Neural crest cell (in vitro differentiated cells): ENCODE measurements at regions not wholly inside any gene's neighbourhood (a gene's known extent, or its start where the extent isn't known, plus 50 kb on each side); places are given as distances from the start of the nearest gene placed in this dataset.

Source experiments
- DNase-seq: peaks from one replicate; pipeline ENCODE4 v3.0.0; 2021; ENCODE audit warnings: low read depth, mixed read lengths, low spot score
- H3K27ac Mint-ChIP-seq: one replicate; pipeline ENCODE4 v1.8.0; 2021; ENCODE audit warnings: mild to moderate bottlenecking, mixed read lengths; ENCODE audit not compliant: unreplicated experiment
- H3K27me3 Mint-ChIP-seq: 2 replicates; pipeline ENCODE4 v1.8.0; 2021; ENCODE audit warnings: low read depth, mild to moderate bottlenecking, mixed read lengths
- H3K36me3 Mint-ChIP-seq: 2 replicates; pipeline ENCODE4 v1.8.0; 2021; ENCODE audit warnings: low read depth, mild to moderate bottlenecking, mixed read lengths
- H3K4me1 Mint-ChIP-seq: 2 replicates; pipeline ENCODE4 v1.8.0; 2021; ENCODE audit warnings: mixed read lengths
- H3K4me3 Mint-ChIP-seq: one replicate; pipeline ENCODE4 v1.8.0; 2021; ENCODE audit warnings: mild to moderate bottlenecking, mixed read lengths
- H3K9me3 Mint-ChIP-seq: 2 replicates; pipeline ENCODE4 v1.8.0; 2021; ENCODE audit warnings: mixed read lengths
- TF ChIP-seq, protein P1 (sequence below): fragments of 200-600 bp; sonication (generic); conservative IDR thresholded peaks from 2 replicates; pipeline ENCODE4 v1.5.0; 2021; ENCODE audit warnings: antibody characterized with exemption, mild to moderate bottlenecking

GRCh38 chr11:110776081-110776480 lies 63.8 kb upstream of the ARHGAP20 start:
- peaks cover 14% of the 10 kb centered on the region for H3K9me3 Mint-ChIP-seq
- no peak overlapping the region for H3K27ac Mint-ChIP-seq
- DNase-seq = no peak
- H3K4me1 Mint-ChIP-seq = no peaks in the 10 kb centered on the region
- no peaks in the 10 kb centered on the region for H3K36me3 Mint-ChIP-seq
- no peak overlapping the region for H3K4me3 Mint-ChIP-seq
- peaks cover 4% of the 10 kb centered on the region for H3K27me3 Mint-ChIP-seq
- TF ChIP-seq, protein P1, sequence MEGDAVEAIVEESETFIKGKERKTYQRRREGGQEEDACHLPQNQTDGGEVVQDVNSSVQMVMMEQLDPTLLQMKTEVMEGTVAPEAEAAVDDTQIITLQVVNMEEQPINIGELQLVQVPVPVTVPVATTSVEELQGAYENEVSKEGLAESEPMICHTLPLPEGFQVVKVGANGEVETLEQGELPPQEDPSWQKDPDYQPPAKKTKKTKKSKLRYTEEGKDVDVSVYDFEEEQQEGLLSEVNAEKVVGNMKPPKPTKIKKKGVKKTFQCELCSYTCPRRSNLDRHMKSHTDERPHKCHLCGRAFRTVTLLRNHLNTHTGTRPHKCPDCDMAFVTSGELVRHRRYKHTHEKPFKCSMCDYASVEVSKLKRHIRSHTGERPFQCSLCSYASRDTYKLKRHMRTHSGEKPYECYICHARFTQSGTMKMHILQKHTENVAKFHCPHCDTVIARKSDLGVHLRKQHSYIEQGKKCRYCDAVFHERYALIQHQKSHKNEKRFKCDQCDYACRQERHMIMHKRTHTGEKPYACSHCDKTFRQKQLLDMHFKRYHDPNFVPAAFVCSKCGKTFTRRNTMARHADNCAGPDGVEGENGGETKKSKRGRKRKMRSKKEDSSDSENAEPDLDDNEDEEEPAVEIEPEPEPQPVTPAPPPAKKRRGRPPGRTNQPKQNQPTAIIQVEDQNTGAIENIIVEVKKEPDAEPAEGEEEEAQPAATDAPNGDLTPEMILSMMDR = no peak

- Mint-ChIP-seq H3K9me3 (peaks cover 14% of the 10 kb centered on the region), H3K27me3 (peaks cover 4% of the 10 kb centered on the region), H3K36me3 (no peaks in the 10 kb centered on the region), H3K4me1 (no peaks in the 10 kb centered on the region), H3K4me3 (no peak overlapping the region), H3K27ac (no peak overlapping the region)
- TF ChIP-seq, protein P1 = no peak
- no peak for DNase-seq
These were observed 62.1 kb upstream of the ARHGAP20 start for GRCh38 chr11:110774138-110775014.

DNA sequence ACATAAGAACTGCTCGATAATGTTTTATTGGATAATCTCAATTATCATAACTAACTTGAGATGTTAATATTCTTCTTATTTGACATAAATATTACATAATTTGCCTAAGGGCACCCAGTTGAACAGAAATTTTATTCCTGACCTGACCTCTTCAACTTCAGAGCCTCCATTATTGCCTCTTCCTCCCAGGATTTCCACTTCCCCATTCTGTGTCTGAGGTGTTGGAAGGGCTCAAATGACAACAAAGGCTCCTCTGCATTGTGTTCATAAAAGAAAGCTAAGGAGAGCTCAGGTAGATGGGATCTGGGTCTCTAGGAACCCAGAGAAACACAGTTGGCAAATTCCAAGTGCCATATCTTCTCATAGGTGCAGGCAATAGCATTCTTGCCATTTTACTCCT lies 61.2 kb upstream of the ARHGAP20 start:
- H3K27ac Mint-ChIP-seq = no peak overlapping the region
- H3K4me3 Mint-ChIP-seq = no peak overlapping the region
- H3K27me3 Mint-ChIP-seq = peaks cover 4% of the 10 kb centered on the region
- TF ChIP-seq, protein P1 = no peak
- peaks cover 10% of the 10 kb centered on the region for H3K9me3 Mint-ChIP-seq
- H3K4me1 Mint-ChIP-seq = no peaks in the 10 kb centered on the region
- no peak for DNase-seq
- no peaks in the 10 kb centered on the region for H3K36me3 Mint-ChIP-seq

GRCh38 chr11:110772863-110773262 lies 60.6 kb upstream of the ARHGAP20 start:
- no peaks in the 10 kb centered on the region for H3K36me3 Mint-ChIP-seq
- H3K27ac Mint-ChIP-seq = no peak overlapping the region
- no peak for DNase-seq
- H3K4me3 Mint-ChIP-seq = no peak overlapping the region
- peaks cover 4% of the 10 kb centered on the region for H3K27me3 Mint-ChIP-seq
- H3K9me3 Mint-ChIP-seq = peaks cover 8% of the 10 kb centered on the region
- H3K4me1 Mint-ChIP-seq = no peaks in the 10 kb centered on the region
- TF ChIP-seq, protein P1 = no peak

GRCh38 chr11:110766316-110766715 lies 54.1 kb upstream of the ARHGAP20 start:
- Mint-ChIP-seq H3K4me1 (peaks cover 6% of the 10 kb centered on the region), H3K27me3 (no peaks in the 10 kb centered on the region), H3K4me3 (no peak overlapping the region), H3K36me3 (no peaks in the 10 kb centered on the region), H3K9me3 (no peaks in the 10 kb centered on the region), H3K27ac (no peak overlapping the region)
- no peak for DNase-seq
- TF ChIP-seq, protein P1 = no peak
